HG03571 (cell line): ENCODE measurements at regions not wholly inside any gene's neighbourhood (a gene's known extent, or its start where the extent isn't known, plus 50 kb on each side); places are given as distances from the start of the nearest gene placed in this dataset.
"Not testable (repeated sequence)": the region's sequence is repeated elsewhere in the genome, so short reads cannot be mapped to it uniquely, and the experiment has no call there.

ENCODE experiments used
- ATAC-seq: cut with Tn5 transposase; IDR thresholded peaks from one replicate; pipeline ENCODE4 v1.9.1; 2021; ENCODE audit not compliant: unreplicated experiment

DNA sequence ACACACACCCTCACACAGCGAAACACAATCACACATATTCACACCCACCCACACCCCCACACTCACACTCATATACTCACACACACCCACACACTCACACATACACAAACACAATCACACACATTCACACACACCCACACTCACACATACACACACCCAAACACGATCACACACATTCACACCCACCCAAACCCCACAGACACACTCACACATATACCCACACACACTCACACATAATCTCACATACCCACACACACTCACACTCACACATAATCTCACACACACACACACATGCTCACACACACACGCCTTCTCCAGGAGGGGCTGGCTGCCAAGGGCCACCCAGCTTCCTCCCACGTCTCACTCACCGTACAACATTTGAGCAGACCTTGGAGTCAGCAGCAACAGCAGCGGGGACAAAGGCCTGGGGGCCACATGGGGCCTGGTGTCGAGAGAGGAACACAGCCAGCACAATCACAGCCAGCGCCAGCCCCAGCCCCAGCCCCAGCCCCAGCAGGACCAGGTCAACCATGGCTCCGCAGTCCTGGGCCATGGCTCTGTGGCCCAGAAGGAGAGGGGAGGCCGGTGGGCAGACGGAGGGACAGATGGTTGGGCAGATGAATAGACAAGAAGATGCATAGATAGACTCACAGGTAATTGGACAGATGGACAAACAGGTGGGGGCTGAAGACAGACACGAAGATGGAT, 932.9 kb downstream of the TUBA3C start:
- not testable (repeated sequence) for ATAC-seq

- ATAC-seq, result not testable (repeated sequence)
Measured at GRCh38 chr13:18240086-18240485, 941.5 kb downstream of the TUBA3C start.

DNA sequence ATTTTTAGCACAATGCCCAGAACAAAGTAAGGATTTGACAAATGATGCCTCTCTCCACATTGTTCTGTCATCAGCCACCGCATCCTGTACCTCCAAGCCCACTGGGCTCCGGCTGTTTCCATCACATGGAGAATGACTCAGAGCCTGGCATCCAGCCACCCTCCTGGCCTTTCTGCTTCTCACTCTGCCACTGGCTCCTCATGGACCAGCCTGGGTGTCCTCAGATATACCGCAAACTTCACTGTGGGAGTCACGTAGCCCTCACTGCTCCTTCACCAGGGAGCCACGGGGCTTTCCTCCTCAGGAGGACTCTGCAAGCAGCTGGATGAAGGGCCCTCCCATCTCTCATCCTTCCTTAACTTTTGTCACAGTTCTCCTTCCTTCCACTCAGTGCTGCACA, 943.0 kb downstream of the TUBA3C start:
- not testable (repeated sequence) for ATAC-seq

GRCh38 chr13:18236528-18236815, 945.2 kb downstream of the TUBA3C start:
- ATAC-seq, result no peak

GRCh38 chr13:18235756-18236527, 945.7 kb downstream of the TUBA3C start:
- ATAC-seq, result no peak

- no peak for ATAC-seq
Measured at GRCh38 chr13:18235172-18235571, 946.5 kb downstream of the TUBA3C start.

DNA sequence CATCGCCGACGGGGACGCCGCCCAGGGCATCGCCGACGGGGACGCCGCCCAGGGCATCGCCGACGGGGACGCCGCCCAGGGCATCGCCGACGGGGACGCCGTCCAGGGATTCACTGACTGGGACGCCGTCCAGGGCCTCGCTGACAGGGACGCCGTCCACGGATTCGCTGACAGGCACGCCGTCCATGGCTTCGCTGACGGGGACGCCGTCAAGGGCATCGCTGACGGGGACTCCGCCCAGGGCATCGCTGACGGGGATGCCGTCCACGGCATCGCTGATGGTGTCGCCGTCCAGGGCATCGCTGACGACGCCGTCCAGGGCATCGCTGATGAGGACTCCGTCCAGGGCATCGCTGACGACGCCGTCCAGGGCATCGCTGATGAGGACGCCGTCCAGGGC, 947.2 kb downstream of the TUBA3C start:
- not testable (repeated sequence) for ATAC-seq

DNA sequence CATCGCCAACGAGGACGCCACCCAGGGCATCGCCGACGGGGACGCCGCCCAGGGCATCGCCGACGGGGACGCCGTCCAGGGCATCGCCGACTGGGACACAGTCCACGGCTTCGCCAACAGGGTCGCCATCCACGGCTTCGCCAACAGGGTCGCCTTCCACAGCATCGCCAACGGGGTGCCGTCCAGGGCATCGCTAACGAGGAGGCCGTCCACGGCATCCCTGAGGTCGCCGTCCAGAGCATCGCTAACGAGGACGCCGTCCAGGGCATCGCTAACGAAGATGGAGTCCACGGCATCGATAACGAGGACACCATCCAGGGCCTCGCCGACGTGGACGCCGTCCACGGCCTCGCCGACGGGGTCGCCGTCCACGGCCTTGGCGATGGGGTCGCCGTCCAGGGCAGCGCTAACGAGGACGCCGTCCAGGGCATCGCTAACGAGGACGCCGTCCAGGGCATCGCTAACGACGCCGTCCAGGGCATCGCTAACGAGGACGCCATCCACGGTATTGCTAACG, 947.8 kb downstream of the TUBA3C start:
- ATAC-seq, result no peak

- ATAC-seq, result no peak
Measured at GRCh38 chr13:18232994-18233782, 948.4 kb downstream of the TUBA3C start.

DNA sequence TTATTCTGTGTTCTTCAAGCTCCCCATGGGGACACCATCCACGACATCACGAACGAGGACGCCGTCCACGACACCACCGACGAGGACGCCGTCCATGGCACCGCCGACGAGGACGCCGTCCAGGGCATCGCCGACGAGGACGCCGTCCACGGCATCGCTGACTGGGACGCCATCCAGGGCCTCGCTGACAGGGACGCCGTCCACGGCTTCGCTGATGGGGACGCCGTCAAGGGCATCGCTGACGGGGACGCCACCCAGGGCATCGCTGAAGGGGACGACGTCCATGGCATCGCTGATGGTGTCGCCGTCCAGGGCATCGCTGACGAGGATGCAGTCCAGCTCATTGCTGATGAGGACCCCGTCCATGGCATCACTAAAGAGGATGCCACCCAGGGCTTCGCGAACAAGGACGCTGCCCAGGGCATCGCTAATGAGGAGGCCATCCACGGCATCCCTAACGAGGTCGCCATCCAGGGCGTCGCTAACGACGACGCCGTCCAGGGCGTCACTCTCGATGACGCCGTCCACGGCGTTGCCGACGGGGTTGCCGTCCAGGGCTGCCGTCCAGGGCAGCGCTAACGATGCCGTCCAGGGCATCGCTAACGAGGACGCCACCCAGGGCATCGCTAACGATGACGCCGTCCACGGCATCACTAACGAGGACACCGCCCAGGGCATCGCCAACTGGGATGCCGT, 949.2 kb downstream of the TUBA3C start:
- no peak for ATAC-seq

GRCh38 chr13:18224411-18224810, 957.2 kb downstream of the TUBA3C start:
- ATAC-seq, result not testable (repeated sequence)

- ATAC-seq, result not testable (repeated sequence)
Measured at GRCh38 chr13:18214689-18215088, 966.9 kb downstream of the TUBA3C start.

GRCh38 chr13:18213511-18213910, 968.1 kb downstream of the TUBA3C start:
- not testable (repeated sequence) for ATAC-seq

- no peak for ATAC-seq
Measured at GRCh38 chr13:18212873-18213272, 968.8 kb downstream of the TUBA3C start.

DNA sequence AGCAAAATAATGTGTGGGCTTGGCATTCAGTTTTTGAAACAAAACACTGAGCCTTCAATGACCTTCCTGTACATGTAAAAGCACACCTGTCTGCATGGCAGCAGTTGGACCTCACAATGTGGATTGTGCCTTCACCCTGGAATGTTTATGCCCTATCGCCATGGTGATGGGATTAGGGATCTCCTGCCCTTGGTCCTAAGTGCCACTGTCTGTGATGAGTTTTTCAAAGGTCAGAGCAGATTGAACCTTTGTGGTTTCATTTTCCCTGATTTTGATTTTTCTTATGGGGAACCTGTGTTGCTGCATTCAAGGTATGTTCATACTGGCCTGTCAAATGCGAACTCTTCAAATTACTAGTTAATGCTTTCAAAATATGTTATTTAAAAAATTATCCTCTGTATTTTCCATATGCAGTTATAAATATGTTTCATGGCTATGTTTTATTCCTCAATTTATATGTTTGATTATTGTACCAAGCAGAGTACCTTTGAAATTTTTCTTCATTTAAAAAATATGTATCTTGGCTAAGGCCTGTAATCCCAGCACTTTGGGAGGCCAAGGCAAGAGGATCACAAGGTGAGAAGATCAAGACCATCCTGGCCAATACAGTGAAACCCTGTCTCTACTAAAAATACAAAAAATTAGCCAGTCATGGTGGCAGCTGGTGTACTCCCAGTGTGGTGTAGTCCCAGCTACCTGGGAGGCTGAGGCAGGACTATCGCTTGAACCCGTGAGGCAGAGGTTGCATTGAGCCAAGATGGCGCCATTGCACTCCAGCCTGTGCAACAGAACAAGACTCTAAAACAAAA, 969.7 kb downstream of the TUBA3C start:
- peak; percentile 92 for ATAC-seq

GRCh38 chr13:18204614-18205178, 976.9 kb downstream of the TUBA3C start:
- not testable (repeated sequence) for ATAC-seq

GRCh38 chr13:18195365-18195678, 986.3 kb downstream of the TUBA3C start:
- not testable (repeated sequence) for ATAC-seq

- ATAC-seq, result not testable (repeated sequence)
Measured at GRCh38 chr13:18194631-18195364, 986.8 kb downstream of the TUBA3C start.

DNA sequence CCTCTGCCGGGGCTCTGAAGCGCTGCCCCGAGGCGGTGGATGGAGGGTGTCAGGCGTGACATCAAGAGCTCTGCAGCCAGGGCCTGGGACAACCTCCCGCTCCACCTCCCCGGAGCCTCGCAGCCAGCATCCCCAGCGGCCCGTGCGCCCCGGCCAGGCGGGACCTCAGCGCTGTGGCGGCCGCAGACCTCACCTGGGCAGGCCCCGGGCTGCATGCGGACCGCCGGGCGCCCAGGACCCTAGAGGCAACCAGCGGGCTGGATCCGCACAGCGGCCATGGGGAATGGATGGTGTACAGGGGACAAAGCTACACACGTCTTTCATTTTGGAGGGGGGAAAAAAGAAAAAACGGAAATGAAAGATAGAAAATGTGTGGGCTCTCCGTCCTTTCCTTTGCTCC, 987.5 kb downstream of the TUBA3C start:
- not testable (repeated sequence) for ATAC-seq
